ENCODE measurements at regions not wholly inside any gene's neighbourhood (a gene's known extent, or its start where the extent isn't known, plus 50 kb on each side); places are given as distances from the start of the nearest gene placed in this dataset.

DNA sequence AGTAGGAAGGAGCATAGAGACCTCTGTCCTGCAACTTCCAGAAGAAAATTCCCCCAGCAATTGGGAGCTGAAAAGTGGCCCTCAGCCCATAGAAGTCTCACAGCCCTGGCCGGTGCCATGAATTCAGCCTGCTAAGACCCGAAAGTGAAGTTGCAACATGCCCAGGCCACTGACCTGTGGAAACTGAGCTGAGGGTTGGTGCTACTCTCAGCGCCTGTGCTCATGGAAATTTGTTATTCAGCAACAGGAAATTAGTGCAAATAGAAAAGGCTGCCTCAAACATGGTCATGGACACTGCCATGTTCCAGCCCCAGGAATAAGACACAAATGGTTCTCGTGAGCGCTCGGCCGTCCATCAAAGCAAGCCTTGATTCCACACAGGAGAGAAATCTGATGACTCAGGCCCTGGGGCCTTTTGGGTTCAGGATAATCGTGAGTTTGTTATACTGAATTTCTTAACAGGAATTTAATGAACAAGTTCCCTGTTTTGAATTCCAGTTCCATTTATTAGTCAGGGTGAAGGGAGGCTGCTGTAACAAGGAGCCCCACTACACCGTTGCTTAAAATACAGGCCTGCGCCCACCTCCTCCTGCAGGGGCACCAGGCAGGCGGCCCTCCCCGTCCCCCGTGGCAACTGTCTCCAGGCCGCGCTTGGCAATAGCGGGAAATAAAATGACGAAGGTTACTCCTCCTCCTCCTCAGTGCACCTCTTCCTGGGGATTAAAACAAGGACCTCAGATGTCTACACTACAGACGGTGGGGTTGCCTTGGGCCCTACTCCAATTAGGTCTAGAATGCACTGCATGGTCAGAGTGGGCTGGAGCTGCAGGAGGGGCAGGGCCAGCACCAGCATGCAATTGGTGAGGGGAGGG lies 152.9 kb downstream of the ERMARD start:
- DNase-seq, result no peak

DNA sequence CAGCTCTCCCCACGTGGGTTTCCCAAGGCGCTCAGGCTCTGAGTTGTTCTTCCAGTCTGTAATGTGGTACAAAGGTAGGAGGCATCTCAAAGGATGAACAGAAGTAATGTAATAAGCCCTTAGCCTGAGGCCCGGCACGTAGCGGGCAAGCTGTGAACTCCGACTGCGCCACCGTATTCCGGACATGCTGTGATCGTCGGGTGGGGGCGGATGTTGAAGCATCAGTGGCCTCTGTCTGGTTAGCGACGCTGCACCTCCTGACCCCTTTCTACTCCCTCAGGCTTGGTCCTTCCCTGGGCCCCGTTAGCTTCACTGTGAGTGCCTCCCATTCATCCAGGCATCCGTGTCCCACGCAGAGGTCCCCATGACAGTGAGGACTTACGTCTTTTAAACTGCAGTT lies 151.7 kb downstream of the ERMARD start:
- no peak for DNase-seq

DNA sequence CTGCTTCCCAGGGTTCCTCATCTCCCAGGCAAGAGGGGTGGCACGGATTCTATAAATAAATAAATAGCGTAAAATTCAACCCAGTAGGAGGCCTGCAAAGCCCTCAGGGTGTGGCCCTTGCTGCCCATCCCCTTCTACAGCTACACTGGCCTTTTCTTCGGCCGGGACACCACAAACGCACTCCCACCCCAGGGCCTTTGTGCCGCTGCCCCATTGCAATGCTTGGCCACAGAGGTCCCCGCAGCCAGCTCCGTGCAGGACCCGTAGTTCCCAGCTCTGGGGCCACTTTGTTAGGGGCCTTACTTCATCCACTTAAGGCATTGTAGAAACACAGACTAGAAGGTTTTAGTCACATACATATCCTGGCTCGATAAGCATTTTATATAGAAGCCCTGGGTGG lies 151.2 kb downstream of the ERMARD start:
- no peak for DNase-seq

DNA sequence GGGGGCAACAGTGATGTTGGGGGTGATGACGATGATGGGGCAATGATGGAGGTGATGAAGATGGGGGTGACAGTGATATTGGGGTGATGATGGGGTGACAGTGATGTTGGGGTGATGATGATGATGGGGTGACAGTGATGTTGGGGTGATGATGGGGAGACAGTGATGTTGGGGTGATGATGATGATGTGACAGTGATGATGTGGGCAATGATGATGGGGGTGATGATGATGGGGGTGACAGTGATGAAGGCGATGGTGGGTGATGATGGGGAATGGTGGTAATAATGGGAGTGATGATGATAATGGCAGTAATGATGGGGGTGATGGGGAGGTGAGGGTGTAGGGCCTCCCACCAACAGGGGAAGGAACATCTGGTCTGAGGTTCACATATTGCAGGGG lies 150.6 kb downstream of the ERMARD start:
- DNase-seq, result no peak

DNA sequence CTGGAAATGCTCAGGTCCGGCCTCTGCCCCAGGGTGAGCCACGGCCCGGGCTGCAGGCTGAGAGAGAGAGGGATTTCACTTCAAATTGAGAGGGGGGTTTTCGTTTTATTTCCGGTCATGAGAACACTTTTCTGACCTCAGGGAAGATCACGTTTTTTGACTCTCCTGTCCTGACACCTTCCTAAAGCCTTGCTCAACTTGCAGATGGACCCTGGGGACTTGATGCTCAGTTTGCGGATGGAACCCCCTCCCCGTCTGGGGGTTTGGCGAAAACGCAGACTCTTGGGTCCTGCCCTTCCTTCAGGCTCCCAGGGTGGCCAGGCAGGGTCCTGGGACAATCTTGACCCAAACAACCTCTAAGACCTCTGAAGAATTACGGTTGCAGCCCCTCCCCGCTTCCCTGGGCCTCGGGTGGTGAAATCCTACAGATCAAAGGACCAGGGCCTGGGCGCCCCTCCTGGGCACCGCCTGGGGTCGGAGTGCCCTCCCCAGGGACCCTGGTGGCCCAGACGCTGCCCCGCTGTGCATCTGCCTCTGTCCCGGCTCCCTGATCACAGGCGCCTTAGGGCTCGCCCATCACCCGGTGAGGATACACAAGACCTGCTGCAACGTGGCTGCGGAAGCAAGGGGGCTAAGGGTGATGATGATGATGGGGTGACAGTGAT lies 148.2 kb downstream of the ERMARD start:
- DNase-seq, result no peak

DNA sequence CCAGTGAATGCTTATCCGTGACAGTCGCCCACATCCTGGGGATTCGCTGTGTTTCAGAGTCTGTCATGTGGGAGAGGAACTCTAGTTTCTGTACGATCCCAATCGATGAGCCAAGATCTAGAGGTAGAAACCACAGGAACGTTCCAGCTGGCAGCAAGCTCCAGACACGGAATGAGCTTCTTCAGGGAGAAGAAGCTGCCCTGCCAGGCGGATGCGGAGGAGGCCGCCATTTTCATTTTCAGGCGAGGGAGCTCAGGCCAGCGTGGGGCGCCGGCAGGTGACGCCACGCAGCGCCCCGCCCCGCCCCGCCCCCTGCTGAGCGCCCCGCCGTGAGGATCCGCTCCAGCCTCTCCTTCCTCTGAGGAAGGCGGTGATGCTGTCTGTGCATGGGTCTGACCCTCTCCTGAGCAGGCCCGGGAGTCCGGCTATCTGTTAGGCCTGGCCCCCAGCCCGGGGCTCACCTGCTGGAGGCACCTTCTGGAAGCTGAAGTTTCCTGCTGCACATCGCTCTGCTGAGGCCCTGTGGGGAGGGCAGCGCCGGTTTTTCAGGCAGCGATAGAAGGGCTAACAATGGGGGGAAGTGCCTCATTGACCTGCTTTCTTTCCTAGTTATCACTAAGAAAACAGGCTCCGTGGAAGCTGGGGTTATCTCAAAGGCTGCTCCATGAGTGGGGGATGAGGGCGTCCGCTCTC lies 147.5 kb downstream of the ERMARD start:
- DNase-seq, result no peak

DNA sequence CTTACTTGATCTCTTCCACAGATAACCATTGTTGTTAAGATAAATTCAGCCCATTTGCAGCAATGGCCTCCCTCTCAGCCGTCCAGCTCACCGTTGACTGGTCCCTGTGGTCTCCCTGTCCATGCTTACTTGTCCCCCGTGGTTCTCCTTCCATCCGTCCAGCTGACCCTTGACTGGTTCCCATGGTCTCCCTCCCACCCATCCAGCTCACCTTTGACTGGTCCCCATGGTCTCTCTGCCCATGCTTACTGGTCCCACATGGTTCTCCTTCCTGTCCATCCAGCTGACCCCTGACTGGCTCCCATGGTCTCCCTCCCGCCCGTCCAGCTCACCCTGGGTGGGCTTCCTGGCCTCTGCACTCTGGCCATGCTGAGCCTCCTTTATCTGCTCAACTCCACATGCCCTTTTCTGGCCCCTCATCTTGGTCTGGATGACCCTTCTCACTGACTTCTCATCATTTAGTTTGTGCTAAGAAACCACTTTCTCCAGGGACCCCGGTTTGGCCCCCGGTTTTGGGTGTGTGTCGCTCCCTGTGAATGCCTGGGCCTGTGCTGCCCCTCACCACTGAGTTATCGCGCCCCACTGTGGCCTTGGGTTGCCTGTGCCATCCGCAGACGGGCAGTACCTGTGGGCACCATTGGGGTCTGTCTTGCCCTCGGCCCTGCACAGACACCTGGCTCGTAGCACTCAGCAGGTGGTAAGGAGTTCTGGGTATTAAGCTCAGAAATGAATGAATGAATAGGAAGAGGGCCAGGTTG lies 146.4 kb downstream of the ERMARD start:
- DNase-seq, result no peak

DNA sequence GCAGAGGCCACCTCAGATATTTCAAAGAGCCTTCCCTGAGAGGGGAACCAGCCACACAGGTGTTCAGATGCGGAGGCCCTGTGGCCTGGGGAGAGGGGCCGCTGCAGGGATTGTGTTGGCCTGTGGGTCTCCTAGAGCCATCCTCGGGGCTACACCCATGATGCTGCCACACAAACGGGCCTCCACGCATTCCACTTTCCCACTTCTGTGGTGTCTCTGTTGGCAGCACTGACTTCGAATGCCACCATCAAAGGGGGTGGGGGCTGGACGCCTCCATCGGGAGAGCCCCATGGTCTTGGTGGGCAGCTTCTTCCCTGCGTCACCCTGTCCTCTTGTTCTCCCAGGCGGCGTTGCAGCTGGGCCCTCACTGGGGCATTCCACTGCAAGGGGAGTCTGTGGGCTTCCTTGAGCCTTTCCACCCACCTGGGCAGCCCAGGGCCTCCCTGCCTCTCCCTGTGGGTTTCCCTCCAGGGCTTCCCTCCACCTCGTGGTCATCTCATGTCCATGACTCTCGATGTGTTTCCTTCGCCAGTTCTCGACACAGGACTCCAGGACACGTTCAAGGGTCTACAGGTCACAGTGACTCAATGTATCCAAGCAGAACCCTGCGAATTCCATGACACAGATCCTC lies 145.5 kb downstream of the ERMARD start:
- no peak for DNase-seq

DNA sequence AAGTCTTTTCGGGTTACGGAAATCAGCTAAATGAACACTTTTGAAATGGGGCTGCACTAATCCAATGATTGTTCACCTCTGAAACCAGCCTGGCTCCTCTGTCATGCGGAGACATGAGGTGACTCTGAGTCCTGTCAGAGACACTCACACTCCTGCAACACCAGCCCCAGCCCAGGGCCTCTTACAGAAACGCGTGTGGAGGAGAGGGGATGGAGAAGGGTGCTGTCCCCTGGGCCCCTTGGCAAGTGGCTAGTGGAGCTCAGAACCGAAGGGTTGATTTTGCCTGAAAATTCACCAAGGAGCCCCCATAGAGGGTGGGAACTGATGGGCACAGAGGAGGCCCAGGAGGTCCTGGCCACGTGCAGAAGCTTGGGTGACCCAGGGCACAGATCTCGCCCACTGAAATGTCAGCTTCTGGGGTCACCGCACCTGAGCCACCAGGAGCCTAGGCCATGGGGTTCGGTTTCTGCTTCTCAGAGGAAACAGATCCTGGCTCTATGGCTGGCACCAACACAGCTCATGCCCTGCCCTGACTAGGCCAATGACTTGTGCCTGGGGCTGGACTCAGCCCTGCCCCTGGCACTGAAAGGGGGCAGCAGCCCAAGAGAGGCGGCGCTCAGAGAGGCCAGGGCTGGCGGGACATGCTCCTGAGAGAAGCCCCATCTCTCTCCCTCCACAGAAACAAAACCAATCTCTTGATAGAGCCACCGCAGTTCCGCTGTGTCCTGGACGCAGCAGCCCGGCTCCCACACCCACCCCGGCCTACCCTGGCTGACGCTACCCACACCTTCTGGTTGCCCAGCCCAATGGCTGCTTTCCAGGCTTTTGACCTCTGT lies 144.7 kb downstream of the ERMARD start:
- DNase-seq, result no peak

DNA sequence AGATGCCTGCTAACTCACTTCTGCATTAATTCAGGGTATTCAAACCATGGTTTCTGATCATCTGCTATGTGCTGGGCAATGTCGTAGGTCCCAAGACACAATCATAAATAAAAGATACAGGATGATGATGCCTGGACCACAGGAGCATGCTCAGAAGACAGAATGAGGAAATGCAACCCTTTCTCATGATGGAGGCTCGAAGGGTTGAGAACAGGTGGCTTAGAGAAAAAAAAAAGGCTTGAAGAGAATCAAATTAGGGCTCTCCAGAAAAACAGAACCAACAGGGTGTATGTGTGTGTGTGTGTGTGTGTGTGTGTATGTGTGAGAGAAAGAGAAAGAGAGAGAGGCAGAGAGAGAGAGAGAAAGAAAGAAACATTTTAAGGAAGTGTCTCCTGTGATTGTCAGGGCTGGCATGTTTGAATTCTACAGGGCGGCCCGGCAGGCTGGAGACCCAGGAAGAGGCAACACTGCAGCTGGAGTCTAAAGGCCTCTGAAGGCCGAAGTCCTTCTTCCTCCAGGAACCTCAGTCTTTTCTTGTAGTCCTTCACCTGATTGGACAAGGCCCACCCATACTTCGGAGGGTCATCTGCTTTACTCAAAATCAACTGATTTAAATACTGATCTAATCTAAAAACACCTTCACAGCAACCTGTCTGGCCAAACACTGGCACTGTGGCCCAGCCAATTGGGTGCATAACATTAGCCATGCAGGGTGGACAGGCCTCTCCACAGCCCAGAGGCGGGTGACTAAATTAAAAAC lies 143.8 kb downstream of the ERMARD start:
- no peak for DNase-seq

DNA sequence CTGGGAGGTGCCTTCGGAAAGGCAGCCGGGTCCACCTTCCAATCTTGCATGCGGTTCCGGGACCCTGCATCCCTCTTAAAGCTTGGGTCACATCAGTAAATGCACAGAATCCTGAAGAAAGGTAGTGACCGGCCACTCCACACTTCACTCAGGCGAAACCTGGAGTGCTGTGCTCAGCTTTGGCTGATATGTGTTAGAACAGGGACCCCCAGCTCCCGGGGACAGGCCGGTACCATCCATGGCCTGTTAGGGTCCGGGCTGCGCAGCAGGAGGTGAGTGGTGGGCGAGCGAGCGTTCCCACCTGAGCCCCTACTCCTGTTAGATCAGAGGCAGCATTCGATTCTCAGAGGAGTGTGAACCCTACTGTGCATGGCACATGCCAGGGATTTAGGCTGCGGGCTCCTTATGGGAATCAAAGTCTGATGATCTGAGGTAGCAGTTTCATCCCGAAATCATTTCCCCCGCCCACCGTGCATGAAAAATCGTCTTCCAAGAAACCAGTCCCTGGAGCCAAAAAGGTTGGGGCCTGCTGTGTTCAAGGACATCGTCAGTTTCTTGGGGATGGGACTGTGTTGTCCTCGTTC lies 143.0 kb downstream of the ERMARD start:
- DNase-seq, result no peak

DNA sequence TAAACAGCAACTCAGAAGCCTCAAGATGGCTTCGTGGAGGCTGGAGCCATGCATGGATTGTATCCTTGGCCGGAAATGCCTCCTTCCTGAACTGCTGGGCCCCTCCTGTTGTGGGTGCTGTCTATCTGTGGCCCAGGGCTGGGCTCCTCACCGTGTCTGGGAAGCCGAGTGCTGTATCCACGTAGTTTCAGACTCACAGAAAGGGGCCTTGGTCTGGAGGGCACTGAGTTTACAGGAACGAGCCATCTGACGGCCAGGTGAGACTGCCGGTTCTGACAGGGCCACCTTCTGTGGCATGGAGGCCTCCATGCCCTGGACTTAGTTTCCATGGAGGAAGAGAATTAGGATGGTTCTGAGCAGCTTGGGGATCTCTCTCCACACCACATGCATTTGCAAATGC lies 142.2 kb downstream of the ERMARD start:
- DNase-seq, result no peak

DNA sequence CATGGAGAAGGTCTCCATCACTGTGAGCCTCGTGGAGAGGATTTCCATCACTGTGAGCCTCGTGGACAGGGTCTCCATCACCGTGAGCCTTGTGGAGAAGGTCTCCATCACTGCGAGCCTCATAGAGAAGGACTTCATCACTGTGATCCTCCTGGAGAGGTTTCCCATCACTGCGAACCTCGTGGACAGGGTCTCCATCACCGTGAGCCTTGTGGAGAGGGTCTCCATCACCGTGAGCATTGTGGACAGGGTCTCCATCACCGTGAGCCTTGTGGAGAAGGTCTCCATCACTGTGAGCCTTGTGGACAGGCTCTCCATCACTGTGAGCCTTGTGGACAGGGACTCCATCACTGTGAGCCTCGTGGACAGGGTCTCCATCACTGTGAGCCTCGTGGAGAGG lies 140.4 kb downstream of the ERMARD start:
- no peak for DNase-seq

DNA sequence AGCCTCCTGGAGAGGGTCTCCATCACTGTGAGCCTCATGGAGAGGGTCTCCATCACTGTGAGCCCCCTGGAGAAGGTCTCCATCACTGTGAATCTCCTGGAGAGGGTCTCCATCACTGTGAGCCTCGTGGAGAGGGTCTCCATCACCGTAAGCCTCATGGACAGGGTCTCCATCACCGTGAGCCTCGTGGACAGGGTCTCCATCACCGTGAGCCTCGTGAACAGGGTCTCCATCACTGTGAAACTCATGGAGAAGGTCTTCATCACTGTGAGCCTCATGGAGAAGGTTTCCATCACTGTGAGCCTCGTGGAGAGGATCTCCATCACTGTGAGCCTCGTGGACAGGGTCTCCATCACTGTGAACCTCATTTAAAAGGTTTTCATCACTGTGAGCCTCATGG lies 140.0 kb downstream of the ERMARD start:
- no peak for DNase-seq

DNA sequence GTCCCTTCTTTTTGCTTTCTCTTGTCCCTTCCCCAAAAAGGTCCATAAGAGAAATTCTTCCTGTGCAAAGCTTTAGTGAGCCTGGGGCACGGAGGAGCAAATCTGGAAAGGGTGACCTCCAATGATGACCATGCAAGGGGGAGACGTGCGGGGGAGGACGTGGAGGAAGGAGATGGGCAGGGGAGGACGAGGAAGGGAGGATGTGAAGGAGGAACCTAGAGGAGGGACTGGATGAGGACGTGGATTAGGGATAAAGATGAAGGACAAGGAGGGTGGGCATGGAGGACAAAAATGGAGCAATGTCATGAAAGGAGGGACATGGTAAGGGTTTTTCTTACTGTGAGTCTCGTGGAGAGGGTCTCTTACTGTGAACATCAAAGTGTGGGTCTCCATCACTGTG lies 139.5 kb downstream of the ERMARD start:
- no peak for DNase-seq

DNA sequence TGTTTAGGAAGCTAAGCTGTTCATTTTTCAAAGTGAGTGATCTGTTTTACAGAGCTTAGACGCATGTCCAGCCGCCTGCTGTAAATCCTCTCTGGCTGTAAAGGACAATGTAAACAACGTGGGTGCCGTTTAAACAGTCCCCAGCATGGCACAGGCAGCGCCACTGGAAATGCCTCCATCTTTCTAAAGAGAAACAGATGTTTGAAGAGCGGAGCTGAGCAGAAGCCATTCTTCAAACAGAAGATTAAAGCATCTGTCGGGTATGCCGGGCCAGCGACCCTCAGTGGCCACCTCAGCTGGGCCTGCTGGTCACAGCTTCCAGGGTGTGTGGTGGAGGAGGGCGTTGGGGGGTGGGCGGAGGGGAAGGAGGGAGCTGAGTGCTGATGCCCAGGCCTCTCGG lies 138.6 kb downstream of the ERMARD start:
- DNase-seq, result no peak

DNA sequence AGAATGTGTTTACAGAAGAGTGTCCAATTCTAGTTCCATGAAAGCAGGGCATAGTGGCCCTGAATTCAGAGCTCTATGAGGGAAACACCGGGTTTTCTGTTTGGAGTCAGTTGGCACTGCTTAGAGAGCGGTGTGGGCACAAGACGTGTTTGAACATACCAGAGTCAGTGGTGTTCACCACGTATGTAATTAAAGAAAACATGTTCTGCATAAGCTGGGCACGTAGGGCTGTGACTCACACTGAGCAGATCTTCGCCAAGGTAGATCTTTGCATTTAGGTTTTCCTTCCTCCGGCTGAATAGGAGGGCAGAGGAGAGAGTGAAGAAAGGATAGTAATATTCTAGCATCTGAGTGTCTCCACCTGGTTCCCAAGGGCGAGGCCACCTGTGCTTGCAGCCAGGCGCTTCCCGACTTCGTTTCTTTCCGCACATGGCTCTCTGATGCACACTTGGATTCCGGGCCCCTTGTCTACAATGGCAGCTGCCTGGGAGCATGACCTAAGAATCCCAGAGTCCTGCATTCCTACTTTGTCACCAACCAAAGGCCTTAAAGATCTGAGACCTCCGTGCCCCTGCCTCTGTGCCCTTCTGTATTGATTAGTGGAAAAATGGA lies 136.2 kb downstream of the ERMARD start:
- no peak for DNase-seq

DNA sequence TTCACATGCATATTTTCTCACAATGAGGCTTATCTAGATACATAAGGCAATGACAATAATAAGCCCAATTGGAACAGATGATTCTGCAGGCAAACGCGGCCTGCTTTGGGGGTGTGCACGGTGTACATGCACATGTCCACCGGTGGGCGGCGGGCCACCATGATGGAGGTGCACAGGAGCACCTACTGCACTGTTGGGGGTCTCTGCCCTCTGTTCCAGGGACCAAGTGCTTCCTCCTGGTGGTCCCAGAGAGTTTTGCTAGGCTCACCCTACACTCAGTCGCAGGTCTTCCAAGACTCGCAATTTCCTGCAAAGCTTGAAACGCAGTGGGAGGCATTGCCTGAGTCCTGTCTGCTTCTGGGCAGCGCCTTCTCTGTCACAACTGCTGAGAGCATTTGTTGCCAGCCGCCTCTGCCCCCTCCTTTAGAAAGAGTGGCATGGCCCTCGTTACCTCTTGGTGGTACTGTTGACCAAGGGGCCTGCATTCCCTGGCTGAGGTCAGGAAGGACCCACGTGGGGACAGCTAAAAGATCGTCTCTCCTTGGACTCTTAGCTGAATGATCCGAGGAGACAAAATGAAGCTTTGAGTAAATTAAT lies 135.3 kb downstream of the ERMARD start:
- no peak for DNase-seq

DNA sequence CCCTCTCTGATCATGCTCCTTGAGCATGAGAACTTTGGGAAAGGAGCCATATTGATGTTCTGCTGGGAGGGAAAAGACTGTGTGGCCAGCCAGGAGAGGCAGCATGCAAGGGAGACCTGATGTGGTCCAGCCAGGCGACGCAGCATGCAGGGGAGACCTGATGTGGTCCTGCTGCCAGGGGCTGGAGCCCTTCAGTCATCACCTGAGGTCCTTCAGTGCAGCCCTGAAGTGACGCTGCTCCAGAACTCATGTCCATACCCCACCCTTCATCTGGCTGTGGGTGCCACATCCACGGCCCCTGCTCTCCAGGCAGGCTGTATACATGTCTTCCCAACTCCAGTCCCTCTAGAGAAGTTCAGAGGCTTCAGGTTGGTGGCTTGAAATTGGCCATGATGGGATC lies 134.4 kb downstream of the ERMARD start:
- no peak for DNase-seq
